Right lobe of liver (tissue), 4 donors: ENCODE measurements at regions not wholly inside any gene's neighbourhood (a gene's known extent, or its start where the extent isn't known, plus 50 kb on each side); places are given as distances from the start of the nearest gene placed in this dataset.

ENCODE experiments used
- CTCF ChIP-seq, 4 donors: fragments of 200-600 bp in 3 of 4; fragments of 450-650 bp in 1 of 4; IDR thresholded peaks; one replicate each; pipeline versions ENCODE4 v1.5.1 to v1.8.0; 2016 to 2022; ENCODE audit warnings: antibody characterized with exemption in 4 of 4, mild to moderate bottlenecking in 2 of 4
- POLR2A ChIP-seq: fragments of 450-650 bp; IDR thresholded peaks from one replicate; pipeline ENCODE4 v1.6.1; 2017; ENCODE audit warnings: antibody characterized with exemption, mild to moderate bottlenecking
- donor health status: DM: no; HTN: no; CAD: no.
- donor health status: DM: no; HTN: no; CAD: no.
- donor health status: DM: no; HTN: yes; CAD: no.

GRCh38 chr5:68657055-68657961 lies 436.5 kb upstream of the SLC30A5 start:
- TF ChIP-seq POLR2A = no peak
- no peak for TF ChIP-seq CTCF (IDR thresholded peaks at IDR 0.05)
